HEK293 (cell line): ENCODE measurements at regions not wholly inside any gene's neighbourhood (a gene's known extent, or its start where the extent isn't known, plus 50 kb on each side); places are given as distances from the start of the nearest gene placed in this dataset.
"Not testable (repeated sequence)": the region's sequence is repeated elsewhere in the genome, so short reads cannot be mapped to it uniquely, and the experiment has no call there.

ENCODE experiments used
- CTCF ChIA-PET: fragments of 350-600 bp; formaldehyde crosslinking; extraction: SDS; loops from one replicate; lab custom pipeline; 2021; ENCODE audit warnings: antibody characterized with exemption; lab: Yijun Ruan, JAX
- POLR2A ChIA-PET: fragments of 300-600 bp; formaldehyde crosslinking; extraction: SDS; loops from one replicate; lab custom pipeline; 2020; ENCODE audit warnings: antibody characterized with exemption, inconsistent platforms; lab: Yijun Ruan, JAX
- H3K27ac ChIP-seq: fragments of 200-500 bp; sonication (Bioruptor generic); 2 replicates; pipeline ENCODE4 v1.5.1; 2014; ENCODE audit warnings: low read depth, low read length, control low read depth, inconsistent platforms; ENCODE audit errors: extremely low read depth
- H3K36me3 ChIP-seq, 2 experiments: fragments of 200-500 bp in 1 of 2; sonication (Bioruptor generic) in 1 of 2; 1 replicate in 1 of 2; 2 replicates in 1 of 2; pipeline ENCODE4 v1.5.1; 2014 to 2017; ENCODE audit warnings: inconsistent platforms in 2 of 2, low read length in 2 of 2; ENCODE audit not compliant: control insufficient read depth in 2 of 2, insufficient read depth in 1 of 2
- H3K4me1 ChIP-seq: fragments of 200-500 bp; sonication (Bioruptor generic); 2 replicates; pipeline ENCODE4 v1.5.1; 2014; ENCODE audit warnings: mild to moderate bottlenecking, low read length, inconsistent platforms; ENCODE audit not compliant: control insufficient read depth, insufficient read depth
- H3K4me3 ChIP-seq: 2 replicates; pipeline ENCODE4 v1.5.1; 2011; ENCODE audit warnings: low read depth, mild to moderate bottlenecking, control low read depth, low read length, moderate library complexity
- H3K9me3 ChIP-seq: fragments of 200-500 bp; sonication (Bioruptor generic); 2 replicates; pipeline ENCODE4 v1.5.1; 2014; ENCODE audit warnings: low read depth, low read length, inconsistent platforms; ENCODE audit not compliant: control insufficient read depth, insufficient read depth
- BCL11B ChIP-seq: fragments of 450-650 bp; formaldehyde crosslinking; IDR thresholded peaks from 2 replicates; pipeline ENCODE4 v1.5.1; 2016; ENCODE audit warnings: low read depth, missing biosample characterization, missing genetic modification characterization
- KLF17 ChIP-seq: fragments of 450-650 bp; formaldehyde crosslinking; IDR thresholded peaks from 2 replicates; pipeline ENCODE4 v1.5.1; 2016; ENCODE audit warnings: missing biosample characterization, missing genetic modification characterization
- SP2 ChIP-seq: fragments of 450-650 bp; formaldehyde crosslinking; IDR thresholded peaks from 2 replicates; pipeline ENCODE4 v1.5.1; 2016; ENCODE audit warnings: missing biosample characterization, missing genetic modification characterization
- ZBTB21 ChIP-seq: fragments of 450-650 bp; formaldehyde crosslinking; IDR thresholded peaks from 2 replicates; pipeline ENCODE4 v1.5.1; 2017; ENCODE audit warnings: missing biosample characterization, missing genetic modification characterization
- ZBTB7A ChIP-seq: fragments of 450-650 bp; formaldehyde crosslinking; IDR thresholded peaks from 2 replicates; pipeline ENCODE4 v1.5.1; 2016; ENCODE audit warnings: low read depth, missing biosample characterization, missing genetic modification characterization
- ZEB2 ChIP-seq: fragments of 450-650 bp; formaldehyde crosslinking; IDR thresholded peaks from 2 replicates; pipeline ENCODE4 v1.5.1; 2016; ENCODE audit warnings: missing biosample characterization, missing genetic modification characterization
- ZNF155 ChIP-seq: fragments of 450-650 bp; formaldehyde crosslinking; IDR thresholded peaks from 2 replicates; pipeline ENCODE4 v1.5.1; 2016; ENCODE audit warnings: missing biosample characterization, missing genetic modification characterization
- ZNF19 ChIP-seq: fragments of 450-650 bp; formaldehyde crosslinking; IDR thresholded peaks from 2 replicates; pipeline ENCODE4; 2016; ENCODE audit warnings: missing biosample characterization, missing genetic modification characterization, low read depth
- ZNF214 ChIP-seq: fragments of 450-650 bp; formaldehyde crosslinking; IDR thresholded peaks from 2 replicates; pipeline ENCODE4 v1.5.1; 2017; ENCODE audit warnings: missing biosample characterization, mild to moderate bottlenecking, missing genetic modification characterization, borderline replicate concordance
- ZNF248 ChIP-seq: fragments of 450-650 bp; formaldehyde crosslinking; IDR thresholded peaks from 2 replicates; pipeline ENCODE4 v1.5.1; 2017; ENCODE audit warnings: missing biosample characterization, missing genetic modification characterization
- ZNF274 ChIP-seq, 2 experiments: fragments of 200-500 bp in 1 of 2; fragments of 450-650 bp in 1 of 2; sonication (Bioruptor generic) in 1 of 2; formaldehyde crosslinking in 1 of 2; IDR thresholded peaks; 2 replicates each; pipeline versions ENCODE4 v1.5.1 to v1.6.1; 2014 to 2016; ENCODE audit warnings: borderline replicate concordance in 1 of 2, inconsistent platforms in 1 of 2, low read length in 1 of 2, missing biosample characterization in 1 of 2, missing genetic modification characterization in 1 of 2
- ZNF302 ChIP-seq: fragments of 450-650 bp; formaldehyde crosslinking; IDR thresholded peaks from 2 replicates; pipeline ENCODE4 v1.5.1; 2016; ENCODE audit warnings: missing biosample characterization, missing genetic modification characterization, low read depth
- ZNF311 ChIP-seq: fragments of 450-650 bp; formaldehyde crosslinking; IDR thresholded peaks from 2 replicates; pipeline ENCODE4 v1.5.1; 2017; ENCODE audit warnings: missing biosample characterization, missing genetic modification characterization, borderline replicate concordance
- ZNF37A ChIP-seq: fragments of 450-650 bp; IDR thresholded peaks from 2 replicates; pipeline ENCODE4 v1.5.1; 2018; ENCODE audit warnings: missing biosample characterization, missing genetic modification characterization
- ZNF473 ChIP-seq: fragments of 450-650 bp; formaldehyde crosslinking; IDR thresholded peaks from 2 replicates; pipeline ENCODE4 v1.5.1; 2017; ENCODE audit warnings: missing biosample characterization, missing genetic modification characterization
- ZNF48 ChIP-seq: fragments of 450-650 bp; formaldehyde crosslinking; IDR thresholded peaks from 2 replicates; pipeline ENCODE4 v1.5.1; 2016; ENCODE audit warnings: missing biosample characterization, missing genetic modification characterization
- ZNF555 ChIP-seq: fragments of 450-650 bp; formaldehyde crosslinking; conservative IDR thresholded peaks from 2 replicates; pipeline ENCODE4 v1.5.1; 2017; ENCODE audit warnings: missing biosample characterization, mild to moderate bottlenecking, missing genetic modification characterization, inconsistent platforms
- ZNF629 ChIP-seq: fragments of 450-650 bp; formaldehyde crosslinking; IDR thresholded peaks from 2 replicates; pipeline ENCODE4 v1.5.1; 2017; ENCODE audit warnings: missing biosample characterization, missing genetic modification characterization
- ZNF645 ChIP-seq: fragments of 450-650 bp; formaldehyde crosslinking; IDR thresholded peaks from 2 replicates; pipeline ENCODE4; 2016; ENCODE audit warnings: missing biosample characterization, missing genetic modification characterization
- ZNF658 ChIP-seq: fragments of 450-650 bp; formaldehyde crosslinking; IDR thresholded peaks from 2 replicates; pipeline ENCODE4; 2016; ENCODE audit warnings: missing biosample characterization, missing genetic modification characterization
- ZNF76 ChIP-seq: fragments of 450-650 bp; formaldehyde crosslinking; IDR thresholded peaks from 2 replicates; pipeline ENCODE4; 2016; ENCODE audit warnings: low read depth, missing biosample characterization, missing genetic modification characterization, borderline replicate concordance
- ZNF776 ChIP-seq: fragments of 450-650 bp; formaldehyde crosslinking; IDR thresholded peaks from 2 replicates; pipeline ENCODE4 v1.5.0; 2017; ENCODE audit warnings: missing biosample characterization, missing genetic modification characterization, borderline replicate concordance
- ZNF830 ChIP-seq: fragments of 450-650 bp; IDR thresholded peaks from 2 replicates; pipeline ENCODE4 v1.5.0; 2018; ENCODE audit warnings: missing biosample characterization, missing genetic modification characterization, low read depth, mild to moderate bottlenecking, moderate library complexity

GRCh38 chr20:52424357-52424942, 232.9 kb upstream of the ZFP64 start:
- POLR2A ChIA-PET, H3K36me3 ChIP-seq, H3K27ac ChIP-seq, H3K4me3 ChIP-seq, H3K9me3 ChIP-seq, H3K4me1 ChIP-seq: not testable (repeated sequence)
- CTCF ChIA-PET: interaction anchor here (0.7 kb wide), 1 partner anchor 10 kb away, joined by 3 read pairs; no protein-coding TSS in a partner anchor
- TF ChIP-seq ZEB2 (tag by site-specific recombination): peak; percentile 99

GRCh38 chr20:52423536-52424140, 232.1 kb upstream of the ZFP64 start:
- CTCF ChIA-PET, H3K27ac ChIP-seq, H3K4me3 ChIP-seq, POLR2A ChIA-PET, H3K4me1 ChIP-seq: not testable (repeated sequence)
- peak; percentile 96 for TF ChIP-seq ZEB2 (tag by site-specific recombination)
- TF ChIP-seq, all 188 proteins: peak for 1; not testable (repeated sequence) for 187
- not testable (repeated sequence) for H3K9me3 ChIP-seq, H3K36me3 ChIP-seq

- Histone ChIP-seq H3K4me3 (no peak overlapping the region), H3K4me1 (no peaks in the 10 kb centered on the region), H3K36me3 (no peaks in the 10 kb centered on the region), H3K27ac (no peak overlapping the region), H3K9me3 (no peaks in the 10 kb centered on the region)
- ChIA-PET CTCF (no interaction called here), POLR2A (no interaction called here)
- TF ChIP-seq ZNF37A (tag by site-specific recombination) (no peak), ZNF302 (tag by site-specific recombination) (no peak), ZNF658 (tag by site-specific recombination) (no peak), ZNF76 (tag by site-specific recombination) (no peak)
Measured at GRCh38 chr20:52422574-52423336, 231.2 kb upstream of the ZFP64 start.

GRCh38 chr20:52420805-52421204, 229.2 kb upstream of the ZFP64 start:
- Histone ChIP-seq H3K36me3 (no peaks in the 10 kb centered on the region), H3K9me3 (no peaks in the 10 kb centered on the region), H3K27ac (no peak overlapping the region), H3K4me1 (no peaks in the 10 kb centered on the region), H3K4me3 (no peak overlapping the region)
- CTCF ChIA-PET: no interaction called here
- no peak for TF ChIP-seq ZNF776 (tag by site-specific recombination)
- TF ChIP-seq SP2 (tag by site-specific recombination): no peak
- no peak for TF ChIP-seq ZBTB7A (tag by site-specific recombination)
- TF ChIP-seq ZNF311 (tag by site-specific recombination): no peak
- TF ChIP-seq ZNF48 (tag by site-specific recombination): no peak
- no peak for TF ChIP-seq ZNF214
- no peak for TF ChIP-seq ZNF19 (tag by site-specific recombination)
- no peak for TF ChIP-seq ZNF248 (tag by site-specific recombination)
- TF ChIP-seq ZNF555 (tag by site-specific recombination): no peak
- no peak for TF ChIP-seq ZNF274 (IDR thresholded peaks at IDR 0.05; ENCODE audit: low read length)
- no peak for TF ChIP-seq ZNF274 (tag by site-specific recombination; IDR thresholded peaks at IDR 0.05; ENCODE audit: borderline replicate concordance)
- no peak for TF ChIP-seq ZNF645 (tag by site-specific recombination)
- no peak for TF ChIP-seq BCL11B (tag by site-specific recombination)
- TF ChIP-seq ZBTB21: no peak
- no peak for TF ChIP-seq ZNF830
- TF ChIP-seq ZNF473 (tag by site-specific recombination): no peak
- TF ChIP-seq KLF17 (tag by site-specific recombination): no peak
- no peak for TF ChIP-seq ZNF155 (tag by site-specific recombination)
- TF ChIP-seq ZNF629 (tag by site-specific recombination): no peak
- POLR2A ChIA-PET: no interaction called here
